ENCODE measurements at regions not wholly inside any gene's neighbourhood (a gene's known extent, or its start where the extent isn't known, plus 50 kb on each side); places are given as distances from the start of the nearest gene placed in this dataset.
"Not testable (repeated sequence)": the region's sequence is repeated elsewhere in the genome, so short reads cannot be mapped to it uniquely, and the experiment has no call there.

GRCh38 chr5:50535393-50535792, 94.3 kb upstream of the EMB start:
- Histone ChIP-seq H3K9me3 (ENCODE audit: control insufficient read depth, insufficient read depth, low read length) (no peaks in the 10 kb centered on the region), H3F3A (ENCODE audit: control insufficient read depth, insufficient read depth) (peaks cover 10% of the 10 kb centered on the region), H3K79me2 (ENCODE audit: control insufficient read depth, low read length) (no peaks in the 10 kb centered on the region), H3K9me2 (replicated peaks; ENCODE audit: control insufficient read depth, low read length) (no peaks in the 10 kb centered on the region), H4K20me1 (ENCODE audit: control insufficient read depth, insufficient read depth, low read depth, low read length) (no peaks in the 10 kb centered on the region), H3K36me3 (ENCODE audit: control insufficient read depth, low read length) (no peaks in the 10 kb centered on the region), H3K4me1 (ENCODE audit: control insufficient read depth, low read length) (peaks cover 41% of the 10 kb centered on the region), H3K27me3 (ENCODE audit: control insufficient read depth, low read length) (no peaks in the 10 kb centered on the region), H3K27ac (ENCODE audit: low read depth, low read length) (peak overlapping the region; percentile 48), H3K4me3 (ENCODE audit: low read length) (peak overlapping the region; percentile 26), H3K4me2 (ENCODE audit: low read length) (peak overlapping the region; percentile 42)
- no peak for TF ChIP-seq CTCF (IDR thresholded peaks at IDR 0.05; ENCODE audit: low read depth, low read length, poor library complexity, severe bottlenecking)
- TF ChIP-seq EZH2phosphoT487 (IDR thresholded peaks at IDR 0.05; ENCODE audit: borderline replicate concordance, low read length): no peak

- Histone ChIP-seq H3K4me1 (ENCODE audit: control insufficient read depth, low read length) (peaks cover 41% of the 10 kb centered on the region), H3K4me2 (ENCODE audit: low read length) (0 out of 2 replicates have a peak overlapping the region, but pooled peaks have one; percentile 7), H3K27ac (ENCODE audit: low read depth, low read length) (peak overlapping the region; percentile 48)
- H3K36me3 ChIP-seq (ENCODE audit: control insufficient read depth, low read length); H3F3A ChIP-seq (ENCODE audit: control insufficient read depth, insufficient read depth); H3K79me2 ChIP-seq (ENCODE audit: control insufficient read depth, low read length); H4K20me1 ChIP-seq (ENCODE audit: control insufficient read depth, insufficient read depth, low read depth, low read length); H3K27me3 ChIP-seq (ENCODE audit: control insufficient read depth, low read length); H3K4me3 ChIP-seq (ENCODE audit: low read length); H3K9me3 ChIP-seq (ENCODE audit: control insufficient read depth, insufficient read depth, low read length); H3K9me2 ChIP-seq (replicated peaks; ENCODE audit: control insufficient read depth, low read length): not testable (repeated sequence)
Observed at GRCh38 chr5:50537534-50537933, 96.4 kb upstream of the EMB start.

- Histone ChIP-seq H3K36me3 (ENCODE audit: control insufficient read depth, low read length) (no peaks in the 10 kb centered on the region), H3K27me3 (ENCODE audit: control insufficient read depth, low read length) (no peaks in the 10 kb centered on the region), H4K20me1 (ENCODE audit: control insufficient read depth, insufficient read depth, low read depth, low read length) (no peaks in the 10 kb centered on the region), H3K9me3 (ENCODE audit: control insufficient read depth, insufficient read depth, low read length) (no peaks in the 10 kb centered on the region), H3K4me3 (ENCODE audit: low read length) (peak overlapping the region; percentile 44), H3K4me2 (ENCODE audit: low read length) (peak overlapping the region; percentile 60), H3K27ac (ENCODE audit: low read depth, low read length) (peak overlapping the region; percentile 82), H3K79me2 (ENCODE audit: control insufficient read depth, low read length) (no peaks in the 10 kb centered on the region), H3K9me2 (replicated peaks; ENCODE audit: control insufficient read depth, low read length) (no peaks in the 10 kb centered on the region), H3K4me1 (ENCODE audit: control insufficient read depth, low read length) (peaks cover 45% of the 10 kb centered on the region), H3F3A (ENCODE audit: control insufficient read depth, insufficient read depth) (peaks cover 13% of the 10 kb centered on the region)
- TF ChIP-seq EZH2phosphoT487 (IDR thresholded peaks at IDR 0.05; ENCODE audit: borderline replicate concordance, low read length) (no peak), CTCF (IDR thresholded peaks at IDR 0.05; ENCODE audit: low read depth, low read length, poor library complexity, severe bottlenecking) (no peak)
Observed at GRCh38 chr5:50547303-50547702, 106.2 kb upstream of the EMB start.

GRCh38 chr5:50550267-50550666, 109.2 kb upstream of the EMB start:
- H3K27ac ChIP-seq (ENCODE audit: low read depth, low read length): no peak overlapping the region

More at GRCh38 chr5:50550267-50550666, 109.2 kb upstream of the EMB start:
- Histone ChIP-seq H3K4me1 (ENCODE audit: control insufficient read depth, low read length) (peaks cover 73% of the 10 kb centered on the region), H3K36me3 (ENCODE audit: control insufficient read depth, low read length) (no peaks in the 10 kb centered on the region), H3K4me2 (ENCODE audit: low read length) (no peak overlapping the region), H3K79me2 (ENCODE audit: control insufficient read depth, low read length) (0 out of 2 replicates have a peak, but pooled peaks cover 2% of the 10 kb centered on the region), H3K9me2 (replicated peaks; ENCODE audit: control insufficient read depth, low read length) (no peaks in the 10 kb centered on the region), H3K27me3 (ENCODE audit: control insufficient read depth, low read length) (no peaks in the 10 kb centered on the region), H3K4me3 (ENCODE audit: low read length) (no peak overlapping the region), H3K9me3 (ENCODE audit: control insufficient read depth, insufficient read depth, low read length) (no peaks in the 10 kb centered on the region), H4K20me1 (ENCODE audit: control insufficient read depth, insufficient read depth, low read depth, low read length) (no peaks in the 10 kb centered on the region), H3F3A (ENCODE audit: control insufficient read depth, insufficient read depth) (peaks cover 13% of the 10 kb centered on the region)
- TF ChIP-seq CTCF (IDR thresholded peaks at IDR 0.05; ENCODE audit: low read depth, low read length, poor library complexity, severe bottlenecking): no peak
- TF ChIP-seq EZH2phosphoT487 (IDR thresholded peaks at IDR 0.05; ENCODE audit: borderline replicate concordance, low read length): no peak

Data from DOHH2 (cell line).